Trophoblast cell (in vitro differentiated cells and primary cell): ENCODE measurements at regions not wholly inside any gene's neighbourhood (a gene's known extent, or its start where the extent isn't known, plus 50 kb on each side); places are given as distances from the start of the nearest gene placed in this dataset.

ENCODE experiments used
- DNase-seq, 2 donors: peaks; one replicate each; pipeline ENCODE4 v3.0.0-alpha.2; 2016
- H2AFZ ChIP-seq: 2 replicates; pipeline ENCODE4 v1.6.1; 2013; ENCODE audit warnings: low read length, moderate library complexity, mild to moderate bottlenecking; ENCODE audit not compliant: insufficient read depth, poor library complexity
- H2AK5ac ChIP-seq: 2 replicates; pipeline ENCODE4 v1.6.1; 2013; ENCODE audit warnings: mild to moderate bottlenecking, low read length
- H2BK120ac ChIP-seq: 2 replicates; pipeline ENCODE4 v1.6.1; 2013; ENCODE audit warnings: low read length, mild to moderate bottlenecking, moderate library complexity; ENCODE audit not compliant: insufficient read depth, poor library complexity
- H2BK12ac ChIP-seq: 2 replicates; pipeline ENCODE4 v1.6.1; 2013; ENCODE audit warnings: mild to moderate bottlenecking, low read length, moderate library complexity
- H2BK5ac ChIP-seq: 2 replicates; pipeline ENCODE4 v1.6.1; 2013; ENCODE audit warnings: low read length, low read depth, moderate library complexity, mild to moderate bottlenecking; ENCODE audit not compliant: poor library complexity
- H3K14ac ChIP-seq: 2 replicates; pipeline ENCODE4 v1.6.1; 2013; ENCODE audit warnings: mild to moderate bottlenecking, low read length
- H3K18ac ChIP-seq: 2 replicates; pipeline ENCODE4 v1.6.1; 2013; ENCODE audit warnings: mild to moderate bottlenecking, low read length
- H3K23ac ChIP-seq: 2 replicates; pipeline ENCODE4 v1.6.1; 2013; ENCODE audit warnings: low read length
- H3K27ac ChIP-seq: 2 replicates; pipeline ENCODE4 v1.5.1; 2013; ENCODE audit warnings: low read depth, mild to moderate bottlenecking, inconsistent platforms, low read length, moderate library complexity
- H3K27me3 ChIP-seq: 2 replicates; pipeline ENCODE4 v1.6.1; 2013; ENCODE audit warnings: inconsistent platforms, mild to moderate bottlenecking, low read length, moderate library complexity; ENCODE audit not compliant: insufficient read depth
- H3K36me3 ChIP-seq, 2 experiments: 1 replicate in 1 of 2; 2 replicates in 1 of 2; pipeline ENCODE4 v1.6.1; 2013; ENCODE audit warnings: low read length in 2 of 2, mild to moderate bottlenecking in 2 of 2, moderate library complexity in 1 of 2; ENCODE audit not compliant: insufficient read depth in 2 of 2, control insufficient read depth in 1 of 2
- H3K4ac ChIP-seq: 2 replicates; pipeline ENCODE4 v1.6.1; 2013; ENCODE audit warnings: low read depth, mild to moderate bottlenecking, low read length, moderate library complexity
- H3K4me1 ChIP-seq, 2 experiments: 1 replicate in 1 of 2; 2 replicates in 1 of 2; pipeline ENCODE4 v1.6.1; 2013; ENCODE audit warnings: low read length in 2 of 2, mild to moderate bottlenecking in 2 of 2, moderate library complexity in 1 of 2; ENCODE audit not compliant: insufficient read depth in 2 of 2, control insufficient read depth in 1 of 2
- H3K4me2 ChIP-seq: 2 replicates; pipeline ENCODE4 v1.6.1; 2013; ENCODE audit warnings: inconsistent platforms, mild to moderate bottlenecking, low read length, moderate library complexity
- H3K4me3 ChIP-seq: 2 replicates; pipeline ENCODE4 v1.5.1; 2013; ENCODE audit warnings: mild to moderate bottlenecking, low read depth, low read length, inconsistent platforms
- H3K79me1 ChIP-seq: one replicate; pipeline ENCODE4 v1.6.1; 2013; ENCODE audit warnings: low read length
- H3K79me2 ChIP-seq: 2 replicates; pipeline ENCODE4 v1.6.1; 2013; ENCODE audit warnings: low read length, mild to moderate bottlenecking; ENCODE audit not compliant: control insufficient read depth, insufficient read depth, poor library complexity
- H3K9ac ChIP-seq: 2 replicates; pipeline ENCODE4 v1.6.1; 2013; ENCODE audit warnings: mild to moderate bottlenecking, low read length
- H3K9me3 ChIP-seq: 2 replicates; pipeline ENCODE4 v1.6.1; 2013; ENCODE audit warnings: low read depth, mild to moderate bottlenecking, control low read depth, inconsistent platforms, low read length; ENCODE audit not compliant: insufficient read depth
- H4K12ac ChIP-seq: 2 replicates; pipeline ENCODE4 v1.6.1; 2013; ENCODE audit warnings: low read depth, mild to moderate bottlenecking, low read length, moderate library complexity
- H4K8ac ChIP-seq: 2 replicates; pipeline ENCODE4 v1.6.1; 2013; ENCODE audit warnings: low read depth, mild to moderate bottlenecking, low read length, moderate library complexity
- H4K91ac ChIP-seq: one replicate; pipeline ENCODE4 v1.6.1; 2013; ENCODE audit warnings: low read depth, mild to moderate bottlenecking, low read length, moderate library complexity
- WGBS: extraction: QIAGEN DNeasy Blood & Tissue Kit; methylation state at CpG from one replicate; pipeline ENCODE4 v1.1.7; 2013; ENCODE audit warnings: missing lambda C conversion rate; ENCODE audit not compliant: insufficient read length, insufficient coverage; ENCODE audit errors: extremely low coverage; 5-methylcytosine and 5-hydroxymethylcytosine counted together

- Histone ChIP-seq H3K9me3 (no peaks in the 10 kb centered on the region), H4K12ac (no peak overlapping the region), H3K27me3 (no peaks in the 10 kb centered on the region), H2AK5ac (no peak overlapping the region), H3K9ac (no peak overlapping the region), H3K4ac (no peak overlapping the region), H3K4me1 (peaks cover 8 to 9% of the 10 kb centered on the region in 2 experiments), H3K79me2 (no peaks in the 10 kb centered on the region), H3K18ac (no peak overlapping the region), H3K23ac (no peak overlapping the region), H3K4me3 (no peak overlapping the region), H3K79me1 (peaks cover 6% of the 10 kb centered on the region), H2BK12ac (no peak overlapping the region), H4K91ac (no peak overlapping the region), H3K27ac (peak overlapping the region; percentile 10), H4K8ac (peak overlapping the region; percentile 6), H3K4me2 (no peak overlapping the region), H3K14ac (no peak overlapping the region), H2BK5ac (no peak overlapping the region), H2BK120ac (peak overlapping the region; percentile 4), H2AFZ (no peak overlapping the region), H3K36me3 (no peaks in the 10 kb centered on the region)
- WGBS: no CpG with 5 or more reads among the region's 8 CpGs
- peak; percentile 50 to 90 for DNase-seq
Observed at GRCh38 chr2:16296331-16297250, 356.2 kb downstream of the MYCN start.

GRCh38 chr2:16296038-16296290 lies 355.6 kb downstream of the MYCN start:
- Histone ChIP-seq H3K18ac (no peak overlapping the region), H3K14ac (no peak overlapping the region), H2AFZ (no peak overlapping the region), H2BK5ac (peak overlapping the region; percentile 34), H3K4me2 (no peak overlapping the region), H3K9ac (no peak overlapping the region), H2AK5ac (peak overlapping the region; percentile 9), H3K4ac (no peak overlapping the region), H3K4me3 (no peak overlapping the region), H4K12ac (no peak overlapping the region), H3K27ac (no peak overlapping the region), H3K23ac (no peak overlapping the region), H3K79me2 (no peaks in the 10 kb centered on the region), H4K8ac (no peak overlapping the region), H2BK120ac (peak overlapping the region; percentile 14), H3K9me3 (no peaks in the 10 kb centered on the region), H3K4me1 (peaks cover 8 to 9% of the 10 kb centered on the region in 2 experiments), H3K79me1 (peaks cover 6% of the 10 kb centered on the region), H3K27me3 (no peaks in the 10 kb centered on the region), H2BK12ac (peak overlapping the region; percentile 15), H3K36me3 (no peaks in the 10 kb centered on the region), H4K91ac (peak overlapping the region; percentile 74)
- peak in 1 of 2 donors; percentile 32 for DNase-seq
- no CpG with 5 or more reads among the region's 6 CpGs for WGBS

- no peak overlapping the region for H2AFZ ChIP-seq
- peak; percentile 63 to 95 for DNase-seq
- H2BK120ac ChIP-seq: no peak overlapping the region
- no peak overlapping the region for H2BK5ac ChIP-seq
- no peak overlapping the region for H4K91ac ChIP-seq
- no peak overlapping the region for H4K8ac ChIP-seq
- H4K12ac ChIP-seq: no peak overlapping the region
- H3K27ac ChIP-seq: peak overlapping the region; percentile 63
- H3K23ac ChIP-seq: no peak overlapping the region
- no peak overlapping the region for H3K4me2 ChIP-seq
- H3K9me3 ChIP-seq: no peaks in the 10 kb centered on the region
- no peak overlapping the region for H3K14ac ChIP-seq
- no peaks in the 10 kb centered on the region for H3K79me2 ChIP-seq
- H2BK12ac ChIP-seq: no peak overlapping the region
- no CpG with 5 or more reads among the region's 7 CpGs for WGBS
- H3K4me3 ChIP-seq: no peak overlapping the region
- no peaks in the 10 kb centered on the region for H3K36me3 ChIP-seq
- H3K4ac ChIP-seq: no peak overlapping the region
- no peak overlapping the region for H3K9ac ChIP-seq
- H3K4me1 ChIP-seq: peaks cover 8 to 9% of the 10 kb centered on the region in 2 experiments
- H2AK5ac ChIP-seq: no peak overlapping the region
- no peaks in the 10 kb centered on the region for H3K27me3 ChIP-seq
- peaks cover 6% of the 10 kb centered on the region for H3K79me1 ChIP-seq
- H3K18ac ChIP-seq: no peak overlapping the region
Observed at GRCh38 chr2:16294791-16295190, 354.4 kb downstream of the MYCN start.

- no peak overlapping the region for H2BK5ac ChIP-seq
- H3K79me2 ChIP-seq: no peaks in the 10 kb centered on the region
- H3K27me3 ChIP-seq: no peaks in the 10 kb centered on the region
- no peak overlapping the region for H4K91ac ChIP-seq
- H2BK12ac ChIP-seq: no peak overlapping the region
- no peak overlapping the region for H4K8ac ChIP-seq
- no peaks in the 10 kb centered on the region for H3K36me3 ChIP-seq
- no peaks in the 10 kb centered on the region for H3K9me3 ChIP-seq
- no peak overlapping the region for H2BK120ac ChIP-seq
- no peak overlapping the region for H3K9ac ChIP-seq
- H3K14ac ChIP-seq: no peak overlapping the region
- no peak overlapping the region for H2AK5ac ChIP-seq
- H3K4ac ChIP-seq: no peak overlapping the region
- peaks cover 6% of the 10 kb centered on the region for H3K79me1 ChIP-seq
- peaks cover 8 to 9% of the 10 kb centered on the region in 2 experiments for H3K4me1 ChIP-seq
- H4K12ac ChIP-seq: no peak overlapping the region
- DNase-seq: no peak
- no peak overlapping the region for H3K4me2 ChIP-seq
- WGBS: no CpG with 5 or more reads among the region's 1 CpG
- no peak overlapping the region for H3K23ac ChIP-seq
- H3K18ac ChIP-seq: no peak overlapping the region
- no peak overlapping the region for H3K27ac ChIP-seq
- H3K4me3 ChIP-seq: no peak overlapping the region
- H2AFZ ChIP-seq: no peak overlapping the region
Observed at GRCh38 chr2:16293871-16294270, 353.5 kb downstream of the MYCN start.
